GM12878 (cell line): ENCODE measurements at regions not wholly inside any gene's neighbourhood (a gene's known extent, or its start where the extent isn't known, plus 50 kb on each side); places are given as distances from the start of the nearest gene placed in this dataset.

ENCODE experiments used
- ATAC-seq: fragments of 200-7000 bp; cut with Tn5 transposase; 3 replicates; pipeline ENCODE4 v1.9.1; 2020; ENCODE audit warnings: mild to moderate bottlenecking, moderate library complexity
- BruUV-seq: library from RNA; stranded (reverse); fragments of 400-500 nt; replicated peaks from 2 replicates; lab custom pipeline; 2021; lab: Mats Ljungman, UMichigan
- CTCF ChIA-PET: fragments of 300-600 bp; sonication (Branson Sonifier 250); formaldehyde crosslinking; extraction: SDS; loops from one replicate; lab custom pipeline; 2021; ENCODE audit warnings: inconsistent platforms; lab: Yijun Ruan, JAX
- POLR2A ChIA-PET: fragments of 350-600 bp; formaldehyde crosslinking; extraction: SDS; loops from one replicate; lab custom pipeline; 2021; ENCODE audit warnings: inconsistent platforms; lab: Charles Lee
- RAD21 ChIA-PET: fragments of 300-600 bp; sonication (Branson Sonifier 250); formaldehyde crosslinking; loops from one replicate; lab custom pipeline; 2023; ENCODE audit warnings: antibody characterized with exemption; ENCODE audit not compliant: unreplicated experiment; lab: Charles Lee
- SMC1A ChIA-PET: fragments of 300-600 bp; sonication (Branson Sonifier 250); formaldehyde crosslinking; loops from one replicate; lab custom pipeline; 2023; ENCODE audit not compliant: unreplicated experiment, uncharacterized antibody; lab: Charles Lee
- DNase-seq: peaks from one replicate; pipeline ENCODE4 v3.0.0-alpha.2; 2011; ENCODE audit warnings: low read depth, low spot score
- FAIRE-seq: peaks from 3 replicates; lab custom pipeline; 2011; peaks lifted over from hg19 to GRCh38; lab: Jason Lieb, UNC
- H2AFZ ChIP-seq: 2 replicates; pipeline ENCODE4 v1.6.0; 2011; ENCODE audit warnings: low read depth, low read length, control low read depth; ENCODE audit not compliant: control insufficient read depth
- H3K27ac ChIP-seq: 2 replicates; pipeline ENCODE4 v1.5.1; 2011; ENCODE audit warnings: control low read depth; ENCODE audit not compliant: control insufficient read depth, insufficient read depth
- H3K27me3 ChIP-seq, 2 experiments: replicated peaks in 1 of 2; 2 replicates each; pipeline versions ENCODE4 v1.6.0 to v1.6.1; 2011; ENCODE audit warnings: low read length in 1 of 2; ENCODE audit not compliant: control insufficient read depth in 2 of 2, insufficient read depth in 2 of 2
- H3K36me3 ChIP-seq, 2 experiments: 2 replicates each; pipeline ENCODE4 v1.5.1; 2011; ENCODE audit warnings: low read length in 1 of 2; ENCODE audit not compliant: control insufficient read depth in 2 of 2, insufficient read depth in 2 of 2
- H3K4me1 ChIP-seq: 2 replicates; pipeline ENCODE4 v1.6.1; 2011; ENCODE audit warnings: mild to moderate bottlenecking, low read length, moderate library complexity, mixed read lengths; ENCODE audit not compliant: control insufficient read depth, insufficient read depth
- H3K4me2 ChIP-seq: 2 replicates; pipeline ENCODE4 v1.6.0; 2011; ENCODE audit warnings: control low read depth; ENCODE audit not compliant: control insufficient read depth, insufficient read depth
- H3K4me3 ChIP-seq: fragments of 200-600 bp; sonication (generic); 2 replicates; pipeline ENCODE4 v1.5.1; 2016
- H3K79me2 ChIP-seq: 2 replicates; pipeline ENCODE4 v1.6.0; 2011; ENCODE audit warnings: low read length; ENCODE audit not compliant: control insufficient read depth, insufficient read depth
- H3K9ac ChIP-seq: 2 replicates; pipeline ENCODE4 v1.8.0; 2011; ENCODE audit warnings: low read length, control low read depth, mixed read lengths; ENCODE audit not compliant: control insufficient read depth, insufficient read depth
- H3K9me3 ChIP-seq: replicated peaks from 3 replicates; pipeline ENCODE4 v1.5.1; 2011; ENCODE audit warnings: mild to moderate bottlenecking, low read length; ENCODE audit not compliant: control insufficient read depth, insufficient read depth
- H4K20me1 ChIP-seq: 2 replicates; pipeline ENCODE4 v1.6.0; 2011; ENCODE audit not compliant: control insufficient read depth, insufficient read depth
- BHLHE40 ChIP-seq, 2 experiments: fragments of 450-650 bp in 1 of 2; IDR thresholded peaks; 2 replicates each; pipeline ENCODE4 v1.6.1; 2011 to 2017; ENCODE audit warnings: low read depth in 2 of 2, borderline replicate concordance in 1 of 2, improper control_type of control experiment in 1 of 2, low read length in 1 of 2, mild to moderate bottlenecking in 1 of 2
- FOXK2 ChIP-seq: fragments of 450-650 bp; IDR thresholded peaks from 2 replicates; pipeline ENCODE4 v1.6.1; 2017; ENCODE audit warnings: mild to moderate bottlenecking, moderate library complexity
- MEF2B ChIP-seq: fragments of 450-650 bp; IDR thresholded peaks from 2 replicates; pipeline ENCODE4 v1.6.1; 2018; ENCODE audit warnings: mild to moderate bottlenecking, moderate library complexity; ENCODE audit not compliant: partially characterized antibody, poor library complexity, severe bottlenecking
- RBBP5 ChIP-seq: fragments of 200-600 bp; sonication (generic); conservative IDR thresholded peaks from 2 replicates; pipeline ENCODE4 v1.6.1; 2016
- WGBS: methylation state at CpG from one replicate; pipeline ENCODE4 v1.1.6; 2016; ENCODE audit warnings: low lambda C conversion rate; ENCODE audit not compliant: insufficient replicate concordance, insufficient coverage; ENCODE audit errors: missing lambda C conversion rate; 5-methylcytosine and 5-hydroxymethylcytosine counted together
- in situ Hi-C: fragments of 300-500 bp; cut with MboI; formaldehyde crosslinking; loops from 9 replicates; pipeline ENCODE4 v1.14.3; 2018; ENCODE audit warnings: mixed read lengths
- intact Hi-C: fragments of 100-400 bp; cut with micrococcal nuclease; formaldehyde crosslinking; loops from one replicate; pipeline ENCODE4 v1.14.2; 2022; ENCODE audit not compliant: unreplicated experiment
- TF ChIP-seq, protein P1 (sequence below): fragments of 450-650 bp; IDR thresholded peaks from 2 replicates; pipeline ENCODE4 v1.6.1; 2016; ENCODE audit warnings: mild to moderate bottlenecking
- TF ChIP-seq, protein P2 (sequence below): IDR thresholded peaks from 2 replicates; pipeline ENCODE4 v1.6.1; 2011; ENCODE audit warnings: low read depth, low read length, improper control_type of control experiment, borderline replicate concordance
- TF ChIP-seq, protein P3 (sequence below): fragments of 450-650 bp; IDR thresholded peaks from 2 replicates; pipeline ENCODE4 v1.6.1; 2017; ENCODE audit warnings: mild to moderate bottlenecking, moderate library complexity

DNA sequence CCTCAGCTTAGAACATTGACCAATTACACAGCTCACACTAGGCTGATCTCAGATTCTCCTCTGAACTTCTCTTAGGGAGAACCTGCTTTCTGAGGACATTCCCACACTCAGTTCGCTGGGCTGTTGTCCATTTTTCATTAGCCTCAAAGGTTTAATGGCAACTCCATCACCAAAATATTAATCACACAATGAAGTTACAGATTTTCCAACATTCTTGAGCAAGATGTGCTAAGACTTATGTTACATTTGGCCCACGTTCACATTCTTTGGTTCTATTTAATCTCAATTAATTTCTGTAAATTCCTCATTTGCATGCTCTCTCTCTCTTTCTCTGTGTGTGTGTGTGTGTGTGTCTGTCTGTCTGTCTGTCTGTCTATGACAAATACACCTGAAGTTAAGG lies 82.3 kb upstream of the EDNRA start (continued):
- no peak for TF ChIP-seq BHLHE40 (IDR thresholded peaks at IDR 0.05; ENCODE audit: borderline replicate concordance in 1 of 2, low read depth in 2 of 2, low read length in 1 of 2)
- TF ChIP-seq, protein P1, sequence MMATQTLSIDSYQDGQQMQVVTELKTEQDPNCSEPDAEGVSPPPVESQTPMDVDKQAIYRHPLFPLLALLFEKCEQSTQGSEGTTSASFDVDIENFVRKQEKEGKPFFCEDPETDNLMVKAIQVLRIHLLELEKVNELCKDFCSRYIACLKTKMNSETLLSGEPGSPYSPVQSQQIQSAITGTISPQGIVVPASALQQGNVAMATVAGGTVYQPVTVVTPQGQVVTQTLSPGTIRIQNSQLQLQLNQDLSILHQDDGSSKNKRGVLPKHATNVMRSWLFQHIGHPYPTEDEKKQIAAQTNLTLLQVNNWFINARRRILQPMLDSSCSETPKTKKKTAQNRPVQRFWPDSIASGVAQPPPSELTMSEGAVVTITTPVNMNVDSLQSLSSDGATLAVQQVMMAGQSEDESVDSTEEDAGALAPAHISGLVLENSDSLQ, result no peak
- TF ChIP-seq, protein P2, sequence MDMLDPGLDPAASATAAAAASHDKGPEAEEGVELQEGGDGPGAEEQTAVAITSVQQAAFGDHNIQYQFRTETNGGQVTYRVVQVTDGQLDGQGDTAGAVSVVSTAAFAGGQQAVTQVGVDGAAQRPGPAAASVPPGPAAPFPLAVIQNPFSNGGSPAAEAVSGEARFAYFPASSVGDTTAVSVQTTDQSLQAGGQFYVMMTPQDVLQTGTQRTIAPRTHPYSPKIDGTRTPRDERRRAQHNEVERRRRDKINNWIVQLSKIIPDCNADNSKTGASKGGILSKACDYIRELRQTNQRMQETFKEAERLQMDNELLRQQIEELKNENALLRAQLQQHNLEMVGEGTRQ, result no peak
- no peak for TF ChIP-seq MEF2B

DNA sequence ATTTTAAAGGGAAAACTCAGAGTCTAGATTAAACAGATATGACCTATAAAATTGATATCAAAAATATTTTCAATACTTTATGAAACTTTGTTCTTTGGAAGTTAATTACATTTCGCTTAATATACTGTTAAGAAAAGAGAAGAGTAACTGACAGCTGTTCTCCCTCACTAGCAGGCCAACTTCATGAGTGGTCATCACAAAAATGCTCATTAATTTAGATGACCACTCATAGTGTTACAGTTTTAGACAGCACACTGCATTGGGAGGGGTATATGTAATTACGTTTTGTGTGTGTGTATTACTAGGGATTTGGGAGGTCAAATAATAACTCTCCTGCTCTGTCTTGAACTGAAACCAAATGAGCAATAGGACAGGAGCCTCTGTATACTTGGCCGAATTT lies 80.2 kb upstream of the EDNRA start:
- ChIA-PET CTCF (no interaction called here), SMC1A (no interaction called here), POLR2A (no interaction called here), RAD21 (no interaction called here)
- Histone ChIP-seq H4K20me1 (no peaks in the 10 kb centered on the region), H3K27ac (no peak overlapping the region), H3K27me3 (no peaks in the 10 kb centered on the region), H3K9me3 (no peaks in the 10 kb centered on the region), H3K36me3 (no peaks in the 10 kb centered on the region), H3K4me1 (no peaks in the 10 kb centered on the region), H3K4me2 (no peak overlapping the region), H3K79me2 (no peaks in the 10 kb centered on the region), H2AFZ (no peak overlapping the region), H3K9ac (no peak overlapping the region), H3K4me3 (no peak overlapping the region)
- no peak for ATAC-seq
- 11% methylated on average over 3 of the region's 3 CpGs for WGBS
- intact Hi-C loops, result no loop called here
- TF ChIP-seq FOXK2, result no peak
- TF ChIP-seq, protein P3, sequence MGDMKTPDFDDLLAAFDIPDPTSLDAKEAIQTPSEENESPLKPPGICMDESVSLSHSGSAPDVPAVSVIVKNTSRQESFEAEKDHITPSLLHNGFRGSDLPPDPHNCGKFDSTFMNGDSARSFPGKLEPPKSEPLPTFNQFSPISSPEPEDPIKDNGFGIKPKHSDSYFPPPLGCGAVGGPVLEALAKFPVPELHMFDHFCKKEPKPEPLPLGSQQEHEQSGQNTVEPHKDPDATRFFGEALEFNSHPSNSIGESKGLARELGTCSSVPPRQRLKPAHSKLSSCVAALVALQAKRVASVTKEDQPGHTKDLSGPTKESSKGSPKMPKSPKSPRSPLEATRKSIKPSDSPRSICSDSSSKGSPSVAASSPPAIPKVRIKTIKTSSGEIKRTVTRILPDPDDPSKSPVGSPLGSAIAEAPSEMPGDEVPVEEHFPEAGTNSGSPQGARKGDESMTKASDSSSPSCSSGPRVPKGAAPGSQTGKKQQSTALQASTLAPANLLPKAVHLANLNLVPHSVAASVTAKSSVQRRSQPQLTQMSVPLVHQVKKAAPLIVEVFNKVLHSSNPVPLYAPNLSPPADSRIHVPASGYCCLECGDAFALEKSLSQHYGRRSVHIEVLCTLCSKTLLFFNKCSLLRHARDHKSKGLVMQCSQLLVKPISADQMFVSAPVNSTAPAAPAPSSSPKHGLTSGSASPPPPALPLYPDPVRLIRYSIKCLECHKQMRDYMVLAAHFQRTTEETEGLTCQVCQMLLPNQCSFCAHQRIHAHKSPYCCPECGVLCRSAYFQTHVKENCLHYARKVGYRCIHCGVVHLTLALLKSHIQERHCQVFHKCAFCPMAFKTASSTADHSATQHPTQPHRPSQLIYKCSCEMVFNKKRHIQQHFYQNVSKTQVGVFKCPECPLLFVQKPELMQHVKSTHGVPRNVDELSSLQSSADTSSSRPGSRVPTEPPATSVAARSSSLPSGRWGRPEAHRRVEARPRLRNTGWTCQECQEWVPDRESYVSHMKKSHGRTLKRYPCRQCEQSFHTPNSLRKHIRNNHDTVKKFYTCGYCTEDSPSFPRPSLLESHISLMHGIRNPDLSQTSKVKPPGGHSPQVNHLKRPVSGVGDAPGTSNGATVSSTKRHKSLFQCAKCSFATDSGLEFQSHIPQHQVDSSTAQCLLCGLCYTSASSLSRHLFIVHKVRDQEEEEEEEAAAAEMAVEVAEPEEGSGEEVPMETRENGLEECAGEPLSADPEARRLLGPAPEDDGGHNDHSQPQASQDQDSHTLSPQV, result no peak
- no peak for TF ChIP-seq RBBP5
- no TSS peak for BruUV-seq
- FAIRE-seq, result no peak
- no peak for DNase-seq
- in situ Hi-C loops, result no loop called here
